ENCODE measurements at regions not wholly inside any gene's neighbourhood (a gene's known extent, or its start where the extent isn't known, plus 50 kb on each side); places are given as distances from the start of the nearest gene placed in this dataset.
"Not testable (repeated sequence)": the region's sequence is repeated elsewhere in the genome, so short reads cannot be mapped to it uniquely, and the experiment has no call there.

- no peak overlapping the region for H3K4me3 ChIP-seq (replicated peaks; ENCODE audit: low read depth, low read length)
- DNase-seq (ENCODE audit: low read depth) = no peak
- TF ChIP-seq, protein P1, sequence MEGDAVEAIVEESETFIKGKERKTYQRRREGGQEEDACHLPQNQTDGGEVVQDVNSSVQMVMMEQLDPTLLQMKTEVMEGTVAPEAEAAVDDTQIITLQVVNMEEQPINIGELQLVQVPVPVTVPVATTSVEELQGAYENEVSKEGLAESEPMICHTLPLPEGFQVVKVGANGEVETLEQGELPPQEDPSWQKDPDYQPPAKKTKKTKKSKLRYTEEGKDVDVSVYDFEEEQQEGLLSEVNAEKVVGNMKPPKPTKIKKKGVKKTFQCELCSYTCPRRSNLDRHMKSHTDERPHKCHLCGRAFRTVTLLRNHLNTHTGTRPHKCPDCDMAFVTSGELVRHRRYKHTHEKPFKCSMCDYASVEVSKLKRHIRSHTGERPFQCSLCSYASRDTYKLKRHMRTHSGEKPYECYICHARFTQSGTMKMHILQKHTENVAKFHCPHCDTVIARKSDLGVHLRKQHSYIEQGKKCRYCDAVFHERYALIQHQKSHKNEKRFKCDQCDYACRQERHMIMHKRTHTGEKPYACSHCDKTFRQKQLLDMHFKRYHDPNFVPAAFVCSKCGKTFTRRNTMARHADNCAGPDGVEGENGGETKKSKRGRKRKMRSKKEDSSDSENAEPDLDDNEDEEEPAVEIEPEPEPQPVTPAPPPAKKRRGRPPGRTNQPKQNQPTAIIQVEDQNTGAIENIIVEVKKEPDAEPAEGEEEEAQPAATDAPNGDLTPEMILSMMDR (IDR thresholded peaks at IDR 0.05; ENCODE audit: low read length, missing control alignments) = no peak
These were observed 187.6 kb downstream of the ASB1 start for GRCh38 chr2:238614376-238614775.

DNA sequence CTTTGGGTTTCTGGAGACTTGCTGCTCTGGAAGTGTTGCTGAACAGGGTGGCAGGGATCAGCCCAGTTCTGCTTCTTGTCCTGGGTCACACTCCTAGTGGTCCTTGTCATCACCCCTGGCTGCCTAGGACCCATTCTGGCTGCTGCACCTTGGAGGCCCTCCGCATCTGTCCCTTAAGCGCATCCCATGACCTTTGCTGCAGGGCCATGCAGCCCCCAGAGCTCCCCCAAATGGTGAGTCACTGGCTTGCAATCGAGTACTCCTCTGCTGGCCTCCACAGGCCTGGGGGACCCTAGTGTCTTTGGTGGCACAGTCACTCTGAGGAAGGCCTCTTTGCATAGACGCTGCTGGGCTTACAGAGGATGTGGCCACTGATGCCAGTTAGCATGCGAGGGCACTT, 188.5 kb downstream of the ASB1 start:
- H3K4me3 ChIP-seq (replicated peaks; ENCODE audit: low read depth, low read length) = no peak overlapping the region
- DNase-seq (ENCODE audit: low read depth) = no peak
- TF ChIP-seq, protein P1 (IDR thresholded peaks at IDR 0.05; ENCODE audit: low read length, missing control alignments) = no peak

- H3K4me3 ChIP-seq (replicated peaks; ENCODE audit: low read depth, low read length) = no peak overlapping the region
- TF ChIP-seq, protein P1 (IDR thresholded peaks at IDR 0.05; ENCODE audit: low read length, missing control alignments) = no peak
- DNase-seq (ENCODE audit: low read depth) = no peak
These were observed 190.0 kb downstream of the ASB1 start for GRCh38 chr2:238616681-238617080.

GRCh38 chr2:238618494-238619283, 192.0 kb downstream of the ASB1 start:
- TF ChIP-seq, protein P1 (IDR thresholded peaks at IDR 0.05; ENCODE audit: low read length, missing control alignments) = peak; percentile 7
- peak; percentile 39 for DNase-seq (ENCODE audit: low read depth)

DNA sequence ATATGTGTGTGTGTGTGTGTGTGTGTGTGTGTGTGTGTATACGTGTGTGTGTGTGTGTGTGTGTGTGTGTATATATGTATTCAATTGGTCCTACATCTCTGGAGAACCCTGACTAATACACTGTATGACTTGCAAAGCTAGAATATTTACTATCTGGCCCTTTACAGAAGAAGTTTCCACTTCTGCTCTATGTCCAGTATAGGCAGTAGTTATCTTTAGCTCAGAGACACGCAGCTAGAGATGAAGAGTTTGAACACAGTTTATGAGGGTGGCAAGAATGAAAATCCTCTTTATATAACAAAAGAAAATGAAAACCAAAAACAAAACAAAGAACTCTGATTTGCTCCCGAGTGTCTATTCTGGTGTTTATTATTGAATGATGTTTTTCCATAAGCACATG, 201.2 kb downstream of the ASB1 start:
- TF ChIP-seq, protein P1 (IDR thresholded peaks at IDR 0.05; ENCODE audit: low read length, missing control alignments) = no peak
- no peak overlapping the region for H3K4me3 ChIP-seq (replicated peaks; ENCODE audit: low read depth, low read length)

More at GRCh38 chr2:238618494-238619283, 192.0 kb downstream of the ASB1 start:
- H3K4me3 ChIP-seq (replicated peaks; ENCODE audit: low read depth, low read length) = not testable (repeated sequence)

GRCh38 chr2:238629064-238629463, 202.3 kb downstream of the ASB1 start:
- DNase-seq (ENCODE audit: low read depth) = no peak
- H3K4me3 ChIP-seq (replicated peaks; ENCODE audit: low read depth, low read length) = no peak overlapping the region
- TF ChIP-seq, protein P1 (IDR thresholded peaks at IDR 0.05; ENCODE audit: low read length, missing control alignments) = no peak

More for the DNA sequence above, 201.2 kb downstream of the ASB1 start:
- no peak for DNase-seq (ENCODE audit: low read depth)
